ENCODE measurements at regions not wholly inside any gene's neighbourhood (a gene's known extent, or its start where the extent isn't known, plus 50 kb on each side); places are given as distances from the start of the nearest gene placed in this dataset.

- no peak for FAIRE-seq
Observed at GRCh38 chr3:124391774-124392173, 338.5 kb upstream of the UMPS start.

GRCh38 chr3:124393340-124393739, 336.9 kb upstream of the UMPS start:
- no peak for FAIRE-seq
- DNase-seq (ENCODE audit: insufficient read length, low spot score): no peak

More at GRCh38 chr3:124391774-124392173, 338.5 kb upstream of the UMPS start:
- DNase-seq (ENCODE audit: insufficient read length, low spot score): no peak

- DNase-seq (ENCODE audit: insufficient read length, low spot score) (no peak), FAIRE-seq (no peak)
Observed at GRCh38 chr3:124395162-124395561, 335.1 kb upstream of the UMPS start.

GRCh38 chr3:124395584-124396338, 334.5 kb upstream of the UMPS start:
- no peak for FAIRE-seq

GRCh38 chr3:124396339-124396950, 333.8 kb upstream of the UMPS start:
- FAIRE-seq (no peak), DNase-seq (ENCODE audit: insufficient read length, low spot score) (no peak)

More at GRCh38 chr3:124395584-124396338, 334.5 kb upstream of the UMPS start:
- no peak for DNase-seq (ENCODE audit: insufficient read length, low spot score)

GRCh38 chr3:124397088-124397487, 333.2 kb upstream of the UMPS start:
- no peak for DNase-seq (ENCODE audit: insufficient read length, low spot score)
- no peak for FAIRE-seq

- FAIRE-seq (no peak), DNase-seq (ENCODE audit: insufficient read length, low spot score) (no peak)
Observed at GRCh38 chr3:124398594-124398993, 331.7 kb upstream of the UMPS start.

- peak; percentile 73 for DNase-seq (ENCODE audit: insufficient read length, low spot score)
- peak; percentile 75 for FAIRE-seq
Observed at GRCh38 chr3:124401843-124402242, 328.4 kb upstream of the UMPS start.

- no peak for FAIRE-seq
- no peak for DNase-seq (ENCODE audit: insufficient read length, low spot score)
Observed at GRCh38 chr3:124402791-124403190, 327.5 kb upstream of the UMPS start.

GRCh38 chr3:124404621-124405020, 325.6 kb upstream of the UMPS start:
- no peak for DNase-seq (ENCODE audit: insufficient read length, low spot score)
- FAIRE-seq: no peak

- DNase-seq (ENCODE audit: insufficient read length, low spot score) (no peak), FAIRE-seq (no peak)
Observed at GRCh38 chr3:124407260-124407659, 323.0 kb upstream of the UMPS start.

- DNase-seq (ENCODE audit: insufficient read length, low spot score) (peak; percentile 72), FAIRE-seq (no peak)
Observed at GRCh38 chr3:124409650-124410275, 320.5 kb upstream of the UMPS start.

GRCh38 chr3:124410471-124410870, 319.8 kb upstream of the UMPS start:
- FAIRE-seq: no peak
- DNase-seq (ENCODE audit: insufficient read length, low spot score): no peak

GRCh38 chr3:124411728-124412127, 318.5 kb upstream of the UMPS start:
- no peak for FAIRE-seq
- DNase-seq (ENCODE audit: insufficient read length, low spot score): no peak

- FAIRE-seq (no peak), DNase-seq (ENCODE audit: insufficient read length, low spot score) (no peak)
Observed at GRCh38 chr3:124412644-124413043, 317.6 kb upstream of the UMPS start.

- DNase-seq (ENCODE audit: insufficient read length, low spot score): no peak
- no peak for FAIRE-seq
Observed at GRCh38 chr3:124413393-124413792, 316.9 kb upstream of the UMPS start.

GRCh38 chr3:124413989-124414598, 316.2 kb upstream of the UMPS start:
- FAIRE-seq (no peak), DNase-seq (ENCODE audit: insufficient read length, low spot score) (no peak)

GRCh38 chr3:124415446-124415960, 314.7 kb upstream of the UMPS start:
- no peak for FAIRE-seq
- no peak for DNase-seq (ENCODE audit: insufficient read length, low spot score)

- DNase-seq (ENCODE audit: insufficient read length, low spot score) (no peak), FAIRE-seq (no peak)
Observed at GRCh38 chr3:124419303-124419702, 310.9 kb upstream of the UMPS start.

GRCh38 chr3:124420392-124420791, 309.9 kb upstream of the UMPS start:
- FAIRE-seq: no peak
- DNase-seq (ENCODE audit: insufficient read length, low spot score): no peak

GRCh38 chr3:124422805-124423204, 307.4 kb upstream of the UMPS start:
- no peak for FAIRE-seq
- DNase-seq (ENCODE audit: insufficient read length, low spot score): no peak
